SK-N-SH (cell line): ENCODE measurements at regions not wholly inside any gene's neighbourhood (a gene's known extent, or its start where the extent isn't known, plus 50 kb on each side); places are given as distances from the start of the nearest gene placed in this dataset.

Experiments
- CTCF ChIA-PET: fragments of 300-600, 350-600 bp; formaldehyde crosslinking; extraction: SDS; loops from one replicate; lab custom pipeline; 2021; lab: Yijun Ruan, JAX
- POLR2A ChIA-PET: fragments of 350-600 bp; sonication (Branson Sonifier 250); formaldehyde crosslinking; extraction: SDS; loops from one replicate; lab custom pipeline; 2020; ENCODE audit warnings: antibody characterized with exemption, inconsistent platforms; lab: Yijun Ruan, JAX
- DNase-seq: peaks from one replicate; pipeline ENCODE4 v3.0.0; 2012
- H2AFZ ChIP-seq: fragments of 200-600 bp; sonication (generic); 2 replicates; pipeline ENCODE4 v1.8.1; 2016; ENCODE audit warnings: antibody characterized with exemption, mild to moderate bottlenecking, low read depth
- H3F3A ChIP-seq: fragments of 200-600 bp; sonication (generic); replicated peaks from 2 replicates; pipeline ENCODE3; 2016; ENCODE audit warnings: antibody characterized with exemption, mild to moderate bottlenecking; ENCODE audit not compliant: insufficient read depth
- H3K27ac ChIP-seq, 2 experiments: fragments of 200-500 bp in 1 of 2; fragments of 200-600 bp in 1 of 2; sonication (Bioruptor generic) in 1 of 2; sonication (generic), shearing (Covaris generic) in 1 of 2; 2 replicates each; pipeline versions ENCODE4 v1.5.1 to v1.6.1; 2014 to 2016; ENCODE audit warnings: low read depth in 2 of 2, inconsistent platforms in 1 of 2, low read length in 1 of 2, mild to moderate bottlenecking in 1 of 2, mixed read lengths in 1 of 2
- H3K27me3 ChIP-seq: fragments of 200-600 bp; sonication (generic), shearing (Covaris generic); 2 replicates; pipeline ENCODE4 v1.6.1; 2016; ENCODE audit warnings: mixed run types; ENCODE audit not compliant: insufficient read depth
- H3K36me3 ChIP-seq, 2 experiments: fragments of 200-500 bp in 1 of 2; fragments of 200-600 bp in 1 of 2; sonication (Bioruptor generic) in 1 of 2; sonication (generic) in 1 of 2; replicated peaks in 1 of 2; 2 replicates each; pipeline versions ENCODE3 to v1.5.1; 2014 to 2016; ENCODE audit warnings: low read length in 1 of 2, mild to moderate bottlenecking in 1 of 2; ENCODE audit not compliant: insufficient read depth in 2 of 2, control insufficient read depth in 1 of 2
- H3K4me1 ChIP-seq, 2 experiments: fragments of 200-500 bp in 1 of 2; fragments of 200-600 bp in 1 of 2; sonication (Bioruptor generic) in 1 of 2; sonication (generic), shearing (Covaris generic) in 1 of 2; 2 replicates each; pipeline versions ENCODE4 v1.5.1 to v1.6.1; 2014 to 2016; ENCODE audit warnings: low read depth in 1 of 2, low read length in 1 of 2, mixed run types in 1 of 2; ENCODE audit not compliant: insufficient read depth in 2 of 2, control insufficient read depth in 1 of 2
- H3K4me2 ChIP-seq: fragments of 200-600 bp; sonication (generic), shearing (Covaris generic); 2 replicates; pipeline ENCODE4 v1.6.1; 2017; ENCODE audit warnings: mixed run types
- H3K4me3 ChIP-seq, 2 experiments: fragments of 200-500 bp in 1 of 2; fragments of 200-600 bp in 1 of 2; sonication (Bioruptor generic) in 1 of 2; sonication (generic), shearing (Covaris generic) in 1 of 2; 2 replicates each; pipeline versions ENCODE4 v1.5.1 to v1.8.1; 2014 to 2016; ENCODE audit warnings: low read depth in 2 of 2, inconsistent platforms in 1 of 2, low read length in 1 of 2, mild to moderate bottlenecking in 1 of 2, mixed read lengths in 1 of 2, moderate library complexity in 1 of 2
- H3K79me2 ChIP-seq: fragments of 200-600 bp; sonication (generic); 2 replicates; pipeline ENCODE4 v1.8.1; 2017; ENCODE audit warnings: mild to moderate bottlenecking; ENCODE audit not compliant: insufficient read depth
- H3K9ac ChIP-seq: fragments of 200-600 bp; sonication (generic); 2 replicates; pipeline ENCODE4 v1.6.1; 2017; ENCODE audit warnings: mixed run types
- H3K9me2 ChIP-seq: fragments of 200-600 bp; sonication (generic); 2 replicates; pipeline ENCODE4 v1.6.1; 2017; ENCODE audit warnings: mixed run types
- H3K9me3 ChIP-seq: fragments of 200-600 bp; sonication (generic); 2 replicates; pipeline ENCODE4 v1.6.1; 2017; ENCODE audit warnings: mixed run types, mild to moderate bottlenecking, moderate library complexity
- H4K20me1 ChIP-seq: fragments of 200-600 bp; sonication (generic); 2 replicates; pipeline ENCODE4 v1.6.1; 2017; ENCODE audit warnings: mild to moderate bottlenecking, mixed run types; ENCODE audit not compliant: insufficient read depth
- CHD2 ChIP-seq: fragments of 150-350 bp; IDR thresholded peaks from 2 replicates; pipeline ENCODE4 v1.6.1; 2018; ENCODE audit warnings: low read length; ENCODE audit not compliant: partially characterized antibody
- ELF1 ChIP-seq: IDR thresholded peaks from 2 replicates; pipeline ENCODE4 v1.4.0; 2012
- EP300 ChIP-seq, 2 experiments: IDR thresholded peaks; 2 replicates each; pipeline versions ENCODE4 v1.4.0 to v1.6.1; 2012; ENCODE audit warnings: borderline replicate concordance in 1 of 2, low read depth in 1 of 2, low read length in 1 of 2
- EZH2phosphoT487 ChIP-seq: fragments of 200-600 bp; sonication (generic); IDR thresholded peaks from 2 replicates; pipeline ENCODE4 v1.6.1; 2017; ENCODE audit warnings: low read depth, mixed run types, mild to moderate bottlenecking, antibody characterized with exemption, moderate library complexity, borderline replicate concordance
- GABPA ChIP-seq: IDR thresholded peaks from 2 replicates; pipeline ENCODE4 v1.4.0; 2012; ENCODE audit warnings: low read depth, mild to moderate bottlenecking
- JUND ChIP-seq: IDR thresholded peaks from 2 replicates; pipeline ENCODE4 v1.4.0; 2012
- MEF2A ChIP-seq: IDR thresholded peaks from 2 replicates; pipeline ENCODE4 v1.4.0; 2012; ENCODE audit warnings: low read depth, borderline replicate concordance
- POLR2AphosphoS5 ChIP-seq: IDR thresholded peaks from 2 replicates; pipeline ENCODE4 v1.6.1; 2012; ENCODE audit warnings: low read depth, low read length
- SIN3A ChIP-seq: IDR thresholded peaks from 2 replicates; pipeline ENCODE4 v1.6.1; 2012; ENCODE audit warnings: low read depth, mild to moderate bottlenecking, low read length, moderate library complexity, borderline replicate concordance
- TAF1 ChIP-seq: IDR thresholded peaks from 2 replicates; pipeline ENCODE4 v1.6.1; 2012; ENCODE audit warnings: low read depth, mild to moderate bottlenecking, low read length, moderate library complexity, borderline replicate concordance
- TCF12 ChIP-seq: IDR thresholded peaks from 2 replicates; pipeline ENCODE4 v1.4.0; 2012
- TEAD4 ChIP-seq: IDR thresholded peaks from 2 replicates; pipeline ENCODE4 v1.4.0; 2012; ENCODE audit warnings: mild to moderate bottlenecking, borderline replicate concordance; ENCODE audit not compliant: insufficient read depth
- WGBS: methylation state at CpG from one replicate; pipeline ENCODE4 v1.1.6; 2017; ENCODE audit warnings: low lambda C conversion rate; 5-methylcytosine and 5-hydroxymethylcytosine counted together
- TF ChIP-seq, protein P1 (sequence below): fragments of 150-350 bp; IDR thresholded peaks from 2 replicates; pipeline ENCODE4 v1.6.1; 2017; ENCODE audit warnings: antibody characterized with exemption, low read length, low read depth, borderline replicate concordance
- TF ChIP-seq, protein P2 (sequence below): IDR thresholded peaks from 2 replicates; pipeline ENCODE4 v1.6.1; 2012; ENCODE audit warnings: mild to moderate bottlenecking, low read depth, low read length, moderate library complexity
- TF ChIP-seq, protein P3 (sequence below): IDR thresholded peaks from 2 replicates; pipeline ENCODE4 v1.4.0; 2012; ENCODE audit warnings: low read depth
- TF ChIP-seq, protein P4 (sequence below): fragments of 150-350 bp; IDR thresholded peaks from 2 replicates; pipeline ENCODE4 v1.6.1; 2016; ENCODE audit warnings: mild to moderate bottlenecking, low read depth, low read length
- TF ChIP-seq, protein P5 (sequence below): IDR thresholded peaks from 2 replicates; pipeline ENCODE4; 2012

DNA sequence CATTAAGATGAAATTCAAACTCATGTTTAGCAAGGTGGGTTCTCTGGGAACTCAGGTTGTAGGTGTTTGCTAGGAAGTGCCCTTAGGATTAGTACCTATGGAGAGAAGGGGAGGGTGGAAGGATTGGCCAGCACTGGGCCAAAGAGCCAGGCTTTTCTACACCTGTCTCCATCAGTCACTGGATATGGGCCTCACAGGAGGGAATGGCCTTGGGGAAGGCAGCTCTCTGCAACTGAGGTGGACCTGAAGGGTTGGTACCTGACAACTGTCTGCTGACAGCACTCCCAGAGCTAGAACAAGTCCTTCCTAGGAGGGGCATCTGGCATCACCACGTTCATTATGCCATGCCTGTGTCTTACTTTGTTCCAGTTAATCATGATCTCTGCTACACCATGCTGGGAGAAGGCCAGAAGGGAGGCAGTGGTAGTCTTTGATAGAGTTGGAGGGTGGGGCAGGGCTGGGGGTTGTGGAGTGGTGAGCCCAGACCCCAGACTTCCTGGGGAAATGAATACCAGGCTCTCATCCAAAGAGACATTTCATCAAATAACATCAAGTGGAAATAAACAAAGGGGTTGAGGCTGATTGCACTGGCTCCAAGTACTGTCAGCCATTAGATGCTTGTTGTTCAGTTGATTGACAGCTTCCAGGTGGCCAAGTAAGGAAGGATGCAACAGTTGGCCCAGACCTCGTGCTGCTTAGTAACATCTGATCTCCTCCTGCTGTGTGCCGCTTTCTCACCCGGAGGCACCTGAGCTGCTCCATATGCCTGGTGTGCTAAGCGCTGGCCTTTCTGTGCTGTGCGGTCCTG lies 70.6 kb upstream of the PIK3CG start:
- 69% methylated on average over 6 of the region's 6 CpGs for WGBS

More for the DNA sequence above, 70.6 kb upstream of the PIK3CG start:
- no peaks in the 10 kb centered on the region for H3K36me3 ChIP-seq
- no peak overlapping the region for H3K4me3 ChIP-seq
- no peaks in the 10 kb centered on the region for H3K79me2 ChIP-seq
- TF ChIP-seq POLR2AphosphoS5 (no peak), TAF1 (no peak), EP300 (IDR thresholded peaks at IDR 0.05; ENCODE audit: borderline replicate concordance in 1 of 2, low read depth in 1 of 2, low read length in 1 of 2) (no peak), CHD2 (no peak), EZH2phosphoT487 (no peak), ELF1 (no peak), JUND (no peak), TCF12 (no peak), GABPA (no peak), TEAD4 (no peak), SIN3A (no peak), MEF2A (no peak)
- TF ChIP-seq, protein P1, sequence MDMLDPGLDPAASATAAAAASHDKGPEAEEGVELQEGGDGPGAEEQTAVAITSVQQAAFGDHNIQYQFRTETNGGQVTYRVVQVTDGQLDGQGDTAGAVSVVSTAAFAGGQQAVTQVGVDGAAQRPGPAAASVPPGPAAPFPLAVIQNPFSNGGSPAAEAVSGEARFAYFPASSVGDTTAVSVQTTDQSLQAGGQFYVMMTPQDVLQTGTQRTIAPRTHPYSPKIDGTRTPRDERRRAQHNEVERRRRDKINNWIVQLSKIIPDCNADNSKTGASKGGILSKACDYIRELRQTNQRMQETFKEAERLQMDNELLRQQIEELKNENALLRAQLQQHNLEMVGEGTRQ, result no peak
- TF ChIP-seq, protein P2, sequence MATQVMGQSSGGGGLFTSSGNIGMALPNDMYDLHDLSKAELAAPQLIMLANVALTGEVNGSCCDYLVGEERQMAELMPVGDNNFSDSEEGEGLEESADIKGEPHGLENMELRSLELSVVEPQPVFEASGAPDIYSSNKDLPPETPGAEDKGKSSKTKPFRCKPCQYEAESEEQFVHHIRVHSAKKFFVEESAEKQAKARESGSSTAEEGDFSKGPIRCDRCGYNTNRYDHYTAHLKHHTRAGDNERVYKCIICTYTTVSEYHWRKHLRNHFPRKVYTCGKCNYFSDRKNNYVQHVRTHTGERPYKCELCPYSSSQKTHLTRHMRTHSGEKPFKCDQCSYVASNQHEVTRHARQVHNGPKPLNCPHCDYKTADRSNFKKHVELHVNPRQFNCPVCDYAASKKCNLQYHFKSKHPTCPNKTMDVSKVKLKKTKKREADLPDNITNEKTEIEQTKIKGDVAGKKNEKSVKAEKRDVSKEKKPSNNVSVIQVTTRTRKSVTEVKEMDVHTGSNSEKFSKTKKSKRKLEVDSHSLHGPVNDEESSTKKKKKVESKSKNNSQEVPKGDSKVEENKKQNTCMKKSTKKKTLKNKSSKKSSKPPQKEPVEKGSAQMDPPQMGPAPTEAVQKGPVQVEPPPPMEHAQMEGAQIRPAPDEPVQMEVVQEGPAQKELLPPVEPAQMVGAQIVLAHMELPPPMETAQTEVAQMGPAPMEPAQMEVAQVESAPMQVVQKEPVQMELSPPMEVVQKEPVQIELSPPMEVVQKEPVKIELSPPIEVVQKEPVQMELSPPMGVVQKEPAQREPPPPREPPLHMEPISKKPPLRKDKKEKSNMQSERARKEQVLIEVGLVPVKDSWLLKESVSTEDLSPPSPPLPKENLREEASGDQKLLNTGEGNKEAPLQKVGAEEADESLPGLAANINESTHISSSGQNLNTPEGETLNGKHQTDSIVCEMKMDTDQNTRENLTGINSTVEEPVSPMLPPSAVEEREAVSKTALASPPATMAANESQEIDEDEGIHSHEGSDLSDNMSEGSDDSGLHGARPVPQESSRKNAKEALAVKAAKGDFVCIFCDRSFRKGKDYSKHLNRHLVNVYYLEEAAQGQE, result no peak
- TF ChIP-seq, protein P3, sequence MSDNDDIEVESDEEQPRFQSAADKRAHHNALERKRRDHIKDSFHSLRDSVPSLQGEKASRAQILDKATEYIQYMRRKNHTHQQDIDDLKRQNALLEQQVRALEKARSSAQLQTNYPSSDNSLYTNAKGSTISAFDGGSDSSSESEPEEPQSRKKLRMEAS, result no peak
- TF ChIP-seq, protein P4, sequence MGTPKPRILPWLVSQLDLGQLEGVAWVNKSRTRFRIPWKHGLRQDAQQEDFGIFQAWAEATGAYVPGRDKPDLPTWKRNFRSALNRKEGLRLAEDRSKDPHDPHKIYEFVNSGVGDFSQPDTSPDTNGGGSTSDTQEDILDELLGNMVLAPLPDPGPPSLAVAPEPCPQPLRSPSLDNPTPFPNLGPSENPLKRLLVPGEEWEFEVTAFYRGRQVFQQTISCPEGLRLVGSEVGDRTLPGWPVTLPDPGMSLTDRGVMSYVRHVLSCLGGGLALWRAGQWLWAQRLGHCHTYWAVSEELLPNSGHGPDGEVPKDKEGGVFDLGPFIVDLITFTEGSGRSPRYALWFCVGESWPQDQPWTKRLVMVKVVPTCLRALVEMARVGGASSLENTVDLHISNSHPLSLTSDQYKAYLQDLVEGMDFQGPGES, result no peak
- TF ChIP-seq, protein P5, sequence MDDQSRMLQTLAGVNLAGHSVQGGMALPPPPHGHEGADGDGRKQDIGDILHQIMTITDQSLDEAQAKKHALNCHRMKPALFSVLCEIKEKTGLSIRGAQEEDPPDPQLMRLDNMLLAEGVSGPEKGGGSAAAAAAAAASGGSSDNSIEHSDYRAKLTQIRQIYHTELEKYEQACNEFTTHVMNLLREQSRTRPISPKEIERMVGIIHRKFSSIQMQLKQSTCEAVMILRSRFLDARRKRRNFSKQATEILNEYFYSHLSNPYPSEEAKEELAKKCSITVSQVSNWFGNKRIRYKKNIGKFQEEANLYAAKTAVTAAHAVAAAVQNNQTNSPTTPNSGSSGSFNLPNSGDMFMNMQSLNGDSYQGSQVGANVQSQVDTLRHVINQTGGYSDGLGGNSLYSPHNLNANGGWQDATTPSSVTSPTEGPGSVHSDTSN, result no peak
- TF ChIP-seq, all 33 proteins: peak for 0
- no peak overlapping the region for H3K9ac ChIP-seq
- peaks cover 0 to 3% of the 10 kb centered on the region in 2 experiments; a peak in 1 of 4 replicates for H3K4me1 ChIP-seq
- H3K27me3 ChIP-seq, result no peaks in the 10 kb centered on the region
- POLR2A ChIA-PET, result no interaction called here
- H2AFZ ChIP-seq, result no peak overlapping the region
- H3K9me3 ChIP-seq, result peaks cover 6% of the 10 kb centered on the region; the same call in 1 of the 2 replicates
- no peaks in the 10 kb centered on the region for H3K9me2 ChIP-seq
- no peak overlapping the region for H3K27ac ChIP-seq
- H4K20me1 ChIP-seq, result no peaks in the 10 kb centered on the region
- CTCF ChIA-PET, result interaction anchor here (1.1 to 6.7 kb wide), 7 partner anchors 9 to 373 kb away, joined by 3 to 171 read pairs (median 20); no protein-coding TSS in a partner anchor
- no peak for DNase-seq
- no peak overlapping the region for H3K4me2 ChIP-seq
- peaks cover 4% of the 10 kb centered on the region for H3F3A ChIP-seq
